ENCODE measurements at regions not wholly inside any gene's neighbourhood (a gene's known extent, or its start where the extent isn't known, plus 50 kb on each side); places are given as distances from the start of the nearest gene placed in this dataset.
A peak's percentile ranks its signal among the peaks of the same experiment; 100 is the strongest.

DNA sequence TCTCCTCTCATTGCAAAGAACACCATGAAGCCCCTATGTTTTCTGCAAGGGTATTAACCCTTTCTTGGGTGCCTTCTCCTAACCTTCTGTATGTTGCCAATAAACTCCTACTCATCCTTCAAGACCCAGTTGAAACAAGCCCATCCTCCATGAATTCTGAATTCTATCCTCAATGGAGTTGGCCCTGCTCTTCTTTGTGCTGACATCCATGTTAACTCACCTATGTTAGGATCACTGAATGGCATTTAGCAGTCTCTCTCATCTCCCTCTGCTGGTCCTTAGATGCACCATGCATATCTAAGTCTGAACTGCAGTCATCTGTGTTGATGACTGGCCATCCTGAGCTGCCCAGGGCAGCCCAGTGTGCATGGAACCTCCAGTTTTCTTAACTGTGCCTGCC, 129.8 kb downstream of the BUB3 start:
- TF ChIP-seq ZBTB20 (tag by site-specific recombination; IDR thresholded peaks at IDR 0.05) (no peak), ZNF560 (tag by site-specific recombination; IDR thresholded peaks at IDR 0.05; ENCODE audit: borderline replicate concordance) (no peak)
- TF ChIP-seq, protein P1, sequence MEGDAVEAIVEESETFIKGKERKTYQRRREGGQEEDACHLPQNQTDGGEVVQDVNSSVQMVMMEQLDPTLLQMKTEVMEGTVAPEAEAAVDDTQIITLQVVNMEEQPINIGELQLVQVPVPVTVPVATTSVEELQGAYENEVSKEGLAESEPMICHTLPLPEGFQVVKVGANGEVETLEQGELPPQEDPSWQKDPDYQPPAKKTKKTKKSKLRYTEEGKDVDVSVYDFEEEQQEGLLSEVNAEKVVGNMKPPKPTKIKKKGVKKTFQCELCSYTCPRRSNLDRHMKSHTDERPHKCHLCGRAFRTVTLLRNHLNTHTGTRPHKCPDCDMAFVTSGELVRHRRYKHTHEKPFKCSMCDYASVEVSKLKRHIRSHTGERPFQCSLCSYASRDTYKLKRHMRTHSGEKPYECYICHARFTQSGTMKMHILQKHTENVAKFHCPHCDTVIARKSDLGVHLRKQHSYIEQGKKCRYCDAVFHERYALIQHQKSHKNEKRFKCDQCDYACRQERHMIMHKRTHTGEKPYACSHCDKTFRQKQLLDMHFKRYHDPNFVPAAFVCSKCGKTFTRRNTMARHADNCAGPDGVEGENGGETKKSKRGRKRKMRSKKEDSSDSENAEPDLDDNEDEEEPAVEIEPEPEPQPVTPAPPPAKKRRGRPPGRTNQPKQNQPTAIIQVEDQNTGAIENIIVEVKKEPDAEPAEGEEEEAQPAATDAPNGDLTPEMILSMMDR (tag by site-specific recombination; IDR thresholded peaks at IDR 0.05) = peak; percentile 14; the same call in 1 of the 2 replicates
- TF ChIP-seq, protein P2, sequence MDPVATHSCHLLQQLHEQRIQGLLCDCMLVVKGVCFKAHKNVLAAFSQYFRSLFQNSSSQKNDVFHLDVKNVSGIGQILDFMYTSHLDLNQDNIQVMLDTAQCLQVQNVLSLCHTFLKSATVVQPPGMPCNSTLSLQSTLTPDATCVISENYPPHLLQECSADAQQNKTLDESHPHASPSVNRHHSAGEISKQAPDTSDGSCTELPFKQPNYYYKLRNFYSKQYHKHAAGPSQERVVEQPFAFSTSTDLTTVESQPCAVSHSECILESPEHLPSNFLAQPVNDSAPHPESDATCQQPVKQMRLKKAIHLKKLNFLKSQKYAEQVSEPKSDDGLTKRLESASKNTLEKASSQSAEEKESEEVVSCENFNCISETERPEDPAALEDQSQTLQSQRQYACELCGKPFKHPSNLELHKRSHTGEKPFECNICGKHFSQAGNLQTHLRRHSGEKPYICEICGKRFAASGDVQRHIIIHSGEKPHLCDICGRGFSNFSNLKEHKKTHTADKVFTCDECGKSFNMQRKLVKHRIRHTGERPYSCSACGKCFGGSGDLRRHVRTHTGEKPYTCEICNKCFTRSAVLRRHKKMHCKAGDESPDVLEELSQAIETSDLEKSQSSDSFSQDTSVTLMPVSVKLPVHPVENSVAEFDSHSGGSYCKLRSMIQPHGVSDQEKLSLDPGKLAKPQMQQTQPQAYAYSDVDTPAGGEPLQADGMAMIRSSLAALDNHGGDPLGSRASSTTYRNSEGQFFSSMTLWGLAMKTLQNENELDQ (tag by site-specific recombination; IDR thresholded peaks at IDR 0.05; ENCODE audit: low read depth) = no peak

Data from HEK293 (cell line).